ENCODE measurements at regions not wholly inside any gene's neighbourhood (a gene's known extent, or its start where the extent isn't known, plus 50 kb on each side); places are given as distances from the start of the nearest gene placed in this dataset.

GRCh38 chr12:34298971-34299801, 276.9 kb downstream of the ALG10 start:
- no peak overlapping the region for H3K27ac Mint-ChIP-seq
- no peaks in the 10 kb centered on the region for H3K27me3 ChIP-seq
- H2AFZ ChIP-seq (replicated peaks), result no peak overlapping the region
- H3K27me3 Mint-ChIP-seq (ENCODE audit: insufficient read depth, low read depth), result peaks cover 9% of the 10 kb centered on the region
- no peak for DNase-seq (ENCODE audit: low spot score)
- H3K4me2 ChIP-seq, result no peak overlapping the region
- H3K9me3 ChIP-seq (ENCODE audit: low read depth), result peaks cover 3% of the 10 kb centered on the region
- no peak overlapping the region for H3K9ac ChIP-seq
- no peaks in the 10 kb centered on the region for H4K20me1 ChIP-seq (ENCODE audit: low read depth)
- peaks cover 96% of the 10 kb centered on the region for H3K9me3 Mint-ChIP-seq
- H3K79me2 ChIP-seq (ENCODE audit: low read depth), result no peaks in the 10 kb centered on the region
- no peaks in the 10 kb centered on the region for H3K36me3 Mint-ChIP-seq
- H3K4me3 Mint-ChIP-seq, result no peak overlapping the region
- no peak for TF ChIP-seq CTCF (IDR thresholded peaks at IDR 0.05)
- TF ChIP-seq EZH2 (IDR thresholded peaks at IDR 0.05), result no peak
- TF ChIP-seq EZH2phosphoT487 (IDR thresholded peaks at IDR 0.05), result no peak
- H3K4me1 Mint-ChIP-seq, result no peaks in the 10 kb centered on the region
- no peaks in the 10 kb centered on the region for H3K4me1 ChIP-seq
- no peak overlapping the region for H3K4me3 ChIP-seq
- H3K36me3 ChIP-seq, result no peaks in the 10 kb centered on the region
- H3F3A ChIP-seq (ENCODE audit: low read depth), result no peaks in the 10 kb centered on the region
- no peak overlapping the region for H3K27ac ChIP-seq

- Histone ChIP-seq H3K9me3 (ENCODE audit: low read depth) (peaks cover 5% of the 10 kb centered on the region), H3K79me2 (ENCODE audit: low read depth) (no peaks in the 10 kb centered on the region), H3F3A (ENCODE audit: low read depth) (no peaks in the 10 kb centered on the region), H3K4me1 (no peaks in the 10 kb centered on the region), H3K9ac (no peak overlapping the region), H3K27ac (no peak overlapping the region), H4K20me1 (ENCODE audit: low read depth) (no peaks in the 10 kb centered on the region), H2AFZ (replicated peaks) (no peak overlapping the region), H3K4me2 (no peak overlapping the region), H3K36me3 (no peaks in the 10 kb centered on the region), H3K27me3 (no peaks in the 10 kb centered on the region), H3K4me3 (no peak overlapping the region)
- Mint-ChIP-seq H3K4me1 (no peaks in the 10 kb centered on the region), H3K9me3 (peaks cover 96% of the 10 kb centered on the region), H3K27me3 (ENCODE audit: insufficient read depth, low read depth) (peaks cover 11% of the 10 kb centered on the region), H3K4me3 (no peak overlapping the region), H3K36me3 (no peaks in the 10 kb centered on the region), H3K27ac (no peak overlapping the region)
- no peak for DNase-seq (ENCODE audit: low spot score)
- no peak for TF ChIP-seq EZH2phosphoT487 (IDR thresholded peaks at IDR 0.05)
- no peak for TF ChIP-seq EZH2 (IDR thresholded peaks at IDR 0.05)
- TF ChIP-seq CTCF (IDR thresholded peaks at IDR 0.05), result no peak
Measured at GRCh38 chr12:34299802-34300193, 277.5 kb downstream of the ALG10 start.

GRCh38 chr12:34300376-34301250, 278.3 kb downstream of the ALG10 start:
- Histone ChIP-seq H3K36me3 (no peaks in the 10 kb centered on the region), H3K9me3 (ENCODE audit: low read depth) (peaks cover 5% of the 10 kb centered on the region)
- TF ChIP-seq EZH2 (IDR thresholded peaks at IDR 0.05) (no peak), EZH2phosphoT487 (IDR thresholded peaks at IDR 0.05) (no peak), CTCF (IDR thresholded peaks at IDR 0.05) (no peak)

More at GRCh38 chr12:34300376-34301250, 278.3 kb downstream of the ALG10 start:
- Histone ChIP-seq H4K20me1 (ENCODE audit: low read depth) (no peaks in the 10 kb centered on the region), H3K27ac (no peak overlapping the region), H3K4me1 (no peaks in the 10 kb centered on the region), H3K27me3 (no peaks in the 10 kb centered on the region), H3K4me2 (no peak overlapping the region), H3K9ac (no peak overlapping the region), H3K4me3 (no peak overlapping the region), H2AFZ (replicated peaks) (no peak overlapping the region), H3F3A (ENCODE audit: low read depth) (no peaks in the 10 kb centered on the region), H3K79me2 (ENCODE audit: low read depth) (no peaks in the 10 kb centered on the region)
- Mint-ChIP-seq H3K27ac (no peak overlapping the region), H3K9me3 (peaks cover 96% of the 10 kb centered on the region), H3K36me3 (no peaks in the 10 kb centered on the region), H3K4me3 (no peak overlapping the region), H3K27me3 (ENCODE audit: insufficient read depth, low read depth) (peaks cover 11% of the 10 kb centered on the region), H3K4me1 (no peaks in the 10 kb centered on the region)
- DNase-seq (ENCODE audit: low spot score), result no peak
